HEK293 (cell line): ENCODE measurements at regions not wholly inside any gene's neighbourhood (a gene's known extent, or its start where the extent isn't known, plus 50 kb on each side); places are given as distances from the start of the nearest gene placed in this dataset.

Experiments used
- CTCF ChIP-seq: fragments of 450-650 bp; formaldehyde crosslinking; IDR thresholded peaks from 2 replicates; pipeline ENCODE4 v1.5.1; 2016; ENCODE audit warnings: missing biosample characterization, missing genetic modification characterization
- MYNN ChIP-seq: fragments of 450-650 bp; formaldehyde crosslinking; IDR thresholded peaks from 2 replicates; pipeline ENCODE4 v1.5.1; 2016; ENCODE audit warnings: missing biosample characterization, missing genetic modification characterization, borderline replicate concordance
- ZNF530 ChIP-seq: fragments of 450-650 bp; formaldehyde crosslinking; IDR thresholded peaks from 2 replicates; pipeline ENCODE4 v1.5.1; 2016; ENCODE audit warnings: low read depth, missing biosample characterization, missing genetic modification characterization
- TF ChIP-seq, protein P1 (sequence below): fragments of 450-650 bp; formaldehyde crosslinking; IDR thresholded peaks from 2 replicates; pipeline ENCODE4 v1.5.1; 2017; ENCODE audit warnings: missing biosample characterization, missing genetic modification characterization

DNA sequence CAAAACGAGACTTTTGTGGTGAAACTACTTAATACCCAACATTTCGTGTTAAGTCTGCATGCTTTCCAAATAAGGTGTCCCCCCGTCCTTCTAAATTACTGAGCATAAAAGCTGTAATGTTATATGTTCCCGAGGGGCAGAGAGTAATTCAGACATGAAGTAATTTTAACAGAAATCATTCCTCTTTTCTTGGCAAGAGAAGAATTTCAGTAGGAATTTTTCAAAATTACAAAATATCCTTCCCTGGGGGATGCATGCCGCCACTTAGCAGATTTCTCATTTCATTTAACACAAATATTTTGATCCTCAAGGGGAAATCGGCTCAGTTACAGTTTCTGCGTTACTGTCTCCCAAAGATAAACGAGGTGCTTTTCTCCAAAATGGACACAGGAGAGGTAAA, 213.2 kb upstream of the RHOBTB1 start:
- no peak for TF ChIP-seq CTCF (tag by site-specific recombination)
- TF ChIP-seq MYNN (tag by site-specific recombination) = no peak
- TF ChIP-seq ZNF530 (tag by site-specific recombination) = no peak
- TF ChIP-seq, protein P1, sequence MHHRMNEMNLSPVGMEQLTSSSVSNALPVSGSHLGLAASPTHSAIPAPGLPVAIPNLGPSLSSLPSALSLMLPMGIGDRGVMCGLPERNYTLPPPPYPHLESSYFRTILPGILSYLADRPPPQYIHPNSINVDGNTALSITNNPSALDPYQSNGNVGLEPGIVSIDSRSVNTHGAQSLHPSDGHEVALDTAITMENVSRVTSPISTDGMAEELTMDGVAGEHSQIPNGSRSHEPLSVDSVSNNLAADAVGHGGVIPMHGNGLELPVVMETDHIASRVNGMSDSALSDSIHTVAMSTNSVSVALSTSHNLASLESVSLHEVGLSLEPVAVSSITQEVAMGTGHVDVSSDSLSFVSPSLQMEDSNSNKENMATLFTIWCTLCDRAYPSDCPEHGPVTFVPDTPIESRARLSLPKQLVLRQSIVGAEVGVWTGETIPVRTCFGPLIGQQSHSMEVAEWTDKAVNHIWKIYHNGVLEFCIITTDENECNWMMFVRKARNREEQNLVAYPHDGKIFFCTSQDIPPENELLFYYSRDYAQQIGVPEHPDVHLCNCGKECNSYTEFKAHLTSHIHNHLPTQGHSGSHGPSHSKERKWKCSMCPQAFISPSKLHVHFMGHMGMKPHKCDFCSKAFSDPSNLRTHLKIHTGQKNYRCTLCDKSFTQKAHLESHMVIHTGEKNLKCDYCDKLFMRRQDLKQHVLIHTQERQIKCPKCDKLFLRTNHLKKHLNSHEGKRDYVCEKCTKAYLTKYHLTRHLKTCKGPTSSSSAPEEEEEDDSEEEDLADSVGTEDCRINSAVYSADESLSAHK (tag by site-specific recombination) = no peak
